Hypothalamus (tissue), 51 donors: ENCODE measurements at regions not wholly inside any gene's neighbourhood (a gene's known extent, or its start where the extent isn't known, plus 50 kb on each side); places are given as distances from the start of the nearest gene placed in this dataset.

Source experiments
- DNase-seq, 51 donors: peaks; one replicate each; lab custom pipeline; 2025; lab: John Stamatoyannopoulos, UW

DNA sequence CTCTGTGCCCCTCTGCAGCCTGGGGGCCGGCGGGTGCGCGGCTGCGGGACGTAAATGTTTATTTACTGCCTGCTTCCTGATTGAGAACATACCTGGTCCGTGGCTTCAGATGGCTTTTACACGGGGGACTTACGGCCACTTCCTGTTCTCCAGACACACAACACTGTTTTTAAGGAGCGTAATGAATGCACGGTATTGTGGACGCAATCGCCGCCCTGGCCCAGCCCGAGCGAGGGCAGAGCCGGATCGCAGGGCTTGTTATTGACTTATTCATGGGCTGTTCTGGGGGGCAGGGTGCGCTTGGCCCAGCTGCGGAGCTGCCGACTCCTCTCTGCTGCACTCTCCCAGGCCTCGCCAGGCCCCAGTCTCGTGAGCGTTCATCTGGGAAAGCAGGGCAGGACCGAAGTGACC lies 52.8 kb upstream of the ACTRT2 start:
- peak in 44 of 51 donors; percentile 17 to 89 (median 71) for DNase-seq

DNA sequence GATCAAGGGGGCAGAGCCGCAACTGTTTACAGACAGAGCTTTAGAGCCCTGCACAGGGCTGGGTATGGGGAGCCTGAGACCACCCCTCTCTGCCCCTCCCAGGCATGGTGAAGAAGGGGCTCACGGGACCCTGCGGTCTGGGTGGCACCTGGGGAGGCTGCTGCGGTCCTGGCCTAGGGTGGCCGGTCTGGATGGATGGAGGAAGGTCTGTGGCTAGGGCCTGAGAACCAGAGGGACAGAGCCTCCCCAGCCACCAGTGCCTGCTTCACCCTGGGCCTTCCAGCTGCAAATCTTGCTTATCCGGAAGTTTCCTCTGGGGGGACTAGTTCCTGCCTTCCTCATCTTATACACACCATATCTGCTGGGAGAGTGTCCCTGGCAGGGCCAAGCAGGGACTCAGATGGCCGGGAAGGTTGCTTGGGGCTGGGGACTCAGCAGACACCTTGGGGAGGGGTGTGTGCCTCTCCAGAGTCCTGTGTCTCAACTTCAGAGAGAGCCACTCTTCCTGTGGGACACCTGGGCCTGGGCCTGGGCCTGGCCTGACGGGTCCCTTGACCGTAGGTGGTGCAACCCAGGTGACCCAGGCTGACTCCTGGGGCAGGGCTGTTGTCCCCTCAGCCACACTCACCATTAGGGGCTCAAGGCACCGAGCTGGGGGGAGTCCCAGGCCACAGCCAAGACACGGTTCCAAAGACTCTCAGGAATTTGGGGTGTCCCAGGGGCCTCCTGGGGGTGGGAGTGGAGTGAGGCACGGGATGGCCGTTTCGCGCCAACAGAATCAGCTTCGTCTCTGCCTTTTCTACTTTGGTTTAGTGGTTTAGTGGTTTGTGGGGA lies 52.0 kb upstream of the ACTRT2 start:
- no peak for DNase-seq

DNA sequence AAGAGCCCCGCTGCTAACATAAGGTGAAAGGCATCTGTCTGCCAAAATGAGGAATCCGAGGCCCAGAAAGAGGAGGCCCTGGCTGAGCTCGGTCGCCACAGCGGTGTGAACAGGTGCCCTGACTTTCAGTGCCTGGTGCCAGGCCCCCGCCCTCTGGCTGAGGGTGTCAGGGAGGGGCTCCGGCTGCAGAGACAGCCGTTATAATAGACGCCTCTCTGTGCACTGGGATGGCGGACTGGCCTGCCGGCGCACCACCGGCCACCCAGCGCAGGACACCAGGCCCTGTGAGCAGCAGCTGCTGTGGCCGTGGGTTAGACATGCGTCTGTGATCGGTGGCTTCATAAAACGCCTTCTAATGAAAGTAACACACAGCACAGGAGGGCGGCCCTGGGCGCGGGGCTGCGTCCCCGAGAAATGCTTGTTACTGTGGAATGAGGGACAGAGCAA lies 51.4 kb upstream of the ACTRT2 start:
- peak in 2 of 51 donors; percentile 9 to 20 for DNase-seq

DNA sequence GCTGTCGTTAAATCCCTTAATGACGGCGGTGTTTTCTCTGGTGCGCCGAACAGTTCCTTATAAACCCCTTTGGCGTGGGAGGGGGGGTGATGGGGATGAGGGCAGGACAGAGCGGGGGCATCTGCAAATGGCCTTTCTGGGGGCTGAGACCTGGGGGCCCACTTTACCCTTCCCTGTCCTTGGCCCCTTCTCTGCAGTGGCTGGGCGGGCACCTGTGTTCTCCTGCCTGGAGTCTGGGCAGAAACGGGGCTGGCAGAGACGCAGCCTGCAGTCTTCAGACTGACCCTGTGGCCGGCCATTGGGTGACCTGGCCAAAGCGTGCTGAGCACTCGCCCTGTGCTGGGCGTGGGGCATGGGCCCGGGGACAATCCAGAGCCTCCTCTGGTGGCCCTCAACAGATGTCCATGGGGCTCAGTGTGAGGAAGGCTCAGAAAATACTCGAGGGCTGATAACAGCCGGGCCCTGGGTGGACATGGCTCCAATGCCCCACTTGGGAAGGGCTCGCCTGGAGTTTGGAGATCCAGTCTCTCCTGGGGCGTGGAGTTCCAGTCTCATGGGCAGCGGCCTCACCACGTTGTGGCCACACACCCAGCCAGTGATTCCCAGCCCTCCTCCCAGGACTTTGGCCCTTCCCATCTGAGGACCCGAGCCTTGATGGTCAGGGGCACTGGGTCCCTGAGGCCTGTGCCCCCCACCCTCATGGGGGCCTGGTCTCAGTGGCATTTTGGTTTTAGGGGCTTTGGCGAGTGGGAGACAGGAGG lies 50.8 kb upstream of the ACTRT2 start:
- no peak for DNase-seq

DNA sequence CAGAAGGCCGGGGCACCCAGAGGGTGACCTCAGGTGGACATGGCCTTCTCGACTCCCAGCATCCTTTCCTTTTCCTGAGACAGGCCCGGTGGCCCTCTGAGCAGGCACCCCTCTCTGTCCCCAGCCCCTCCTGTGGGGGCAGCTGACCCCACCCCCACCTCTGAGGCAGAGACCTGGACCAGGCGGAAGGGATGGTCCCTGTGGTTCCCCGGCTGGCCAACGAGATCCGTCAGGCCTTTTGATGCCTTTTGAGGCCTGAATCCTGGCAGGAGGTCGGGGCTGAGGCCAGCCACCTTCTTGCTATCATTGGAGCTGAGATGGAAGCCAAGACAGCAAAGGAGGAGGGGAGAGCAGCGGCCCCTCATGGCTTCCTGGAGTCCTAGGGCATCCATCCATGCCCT lies 50.2 kb upstream of the ACTRT2 start:
- DNase-seq = no peak
